Osteocyte (in vitro differentiated cells): ENCODE measurements at regions not wholly inside any gene's neighbourhood (a gene's known extent, or its start where the extent isn't known, plus 50 kb on each side); places are given as distances from the start of the nearest gene placed in this dataset.

Source experiments
- DNase-seq: peaks from one replicate; pipeline ENCODE4 v3.0.0; 2021; ENCODE audit warnings: mixed read lengths; ENCODE audit not compliant: unreplicated experiment; ENCODE audit errors: extremely low spot score
- H3K27ac Mint-ChIP-seq: one replicate; pipeline ENCODE4 v1.8.0; 2021; ENCODE audit warnings: mild to moderate bottlenecking, mixed read lengths; ENCODE audit not compliant: unreplicated experiment
- H3K27me3 Mint-ChIP-seq: one replicate; pipeline ENCODE4 v1.8.0; 2021; ENCODE audit warnings: mixed read lengths; ENCODE audit not compliant: unreplicated experiment
- H3K36me3 Mint-ChIP-seq: one replicate; pipeline ENCODE4 v1.8.0; 2021; ENCODE audit warnings: mixed read lengths; ENCODE audit not compliant: unreplicated experiment
- H3K4me1 Mint-ChIP-seq: one replicate; pipeline ENCODE4 v1.8.0; 2021; ENCODE audit warnings: mixed read lengths; ENCODE audit not compliant: unreplicated experiment
- H3K4me3 Mint-ChIP-seq: one replicate; pipeline ENCODE4 v1.8.0; 2021; ENCODE audit warnings: mild to moderate bottlenecking, moderate library complexity, mixed read lengths; ENCODE audit not compliant: unreplicated experiment
- H3K9me3 Mint-ChIP-seq: one replicate; pipeline ENCODE4 v1.8.0; 2021; ENCODE audit warnings: mixed read lengths; ENCODE audit not compliant: unreplicated experiment
- CTCF ChIP-seq: fragments of 200-600 bp; sonication (generic); IDR thresholded peaks from 2 replicates; pipeline ENCODE4 v1.5.0; 2021; ENCODE audit warnings: antibody characterized with exemption, mild to moderate bottlenecking, moderate library complexity

- no peak for DNase-seq
These were observed 107.6 kb downstream of the TSEN15 start for GRCh38 chr1:184158896-184159681.

GRCh38 chr1:184160236-184160635, 108.7 kb downstream of the TSEN15 start:
- Mint-ChIP-seq H3K4me1 (peaks cover 25% of the 10 kb centered on the region), H3K27me3 (no peaks in the 10 kb centered on the region), H3K36me3 (no peaks in the 10 kb centered on the region), H3K9me3 (no peaks in the 10 kb centered on the region), H3K27ac (no peak overlapping the region), H3K4me3 (no peak overlapping the region)
- no peak for DNase-seq
- no peak for TF ChIP-seq CTCF

More at GRCh38 chr1:184158896-184159681, 107.6 kb downstream of the TSEN15 start:
- no peak overlapping the region for H3K27ac Mint-ChIP-seq
- TF ChIP-seq CTCF, result no peak
- no peaks in the 10 kb centered on the region for H3K36me3 Mint-ChIP-seq
- no peaks in the 10 kb centered on the region for H3K27me3 Mint-ChIP-seq
- H3K4me3 Mint-ChIP-seq, result no peak overlapping the region
- no peaks in the 10 kb centered on the region for H3K9me3 Mint-ChIP-seq
- H3K4me1 Mint-ChIP-seq, result peaks cover 24% of the 10 kb centered on the region

DNA sequence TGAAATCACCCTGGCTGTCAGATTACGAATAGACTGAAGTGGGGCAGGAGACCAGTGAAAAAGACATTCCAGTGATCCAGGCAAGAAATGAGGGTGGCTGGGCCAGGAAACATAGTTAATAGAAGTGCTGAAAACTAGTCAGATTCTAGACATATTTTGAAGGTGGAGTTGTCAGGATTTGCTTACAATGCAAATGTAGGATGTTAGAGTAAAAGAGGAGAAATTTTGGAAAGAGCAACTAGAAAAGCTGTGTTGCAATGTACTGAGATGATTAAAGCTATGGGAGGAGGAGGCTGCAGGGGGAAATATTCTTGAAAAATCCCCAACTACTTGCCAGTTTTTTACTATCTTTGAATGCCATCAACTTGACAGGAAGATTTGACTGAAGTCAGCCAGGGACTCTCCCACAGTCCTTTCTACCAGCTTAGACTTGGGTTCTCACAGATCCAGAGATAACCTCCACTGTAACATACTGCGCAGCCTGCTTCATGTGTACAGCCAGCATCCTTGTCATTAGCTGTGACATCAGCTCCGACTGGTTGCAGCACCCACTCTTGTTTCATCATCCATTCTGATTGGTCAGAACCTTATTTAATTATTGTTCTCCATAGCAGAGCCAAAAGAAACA, 109.7 kb downstream of the TSEN15 start:
- no peak for DNase-seq
- H3K4me1 Mint-ChIP-seq, result peaks cover 21% of the 10 kb centered on the region
- H3K27me3 Mint-ChIP-seq, result no peaks in the 10 kb centered on the region
- H3K9me3 Mint-ChIP-seq, result no peaks in the 10 kb centered on the region
- TF ChIP-seq CTCF, result no peak
- H3K36me3 Mint-ChIP-seq, result no peaks in the 10 kb centered on the region
- H3K4me3 Mint-ChIP-seq, result no peak overlapping the region
- no peak overlapping the region for H3K27ac Mint-ChIP-seq

GRCh38 chr1:184162281-184162680, 110.8 kb downstream of the TSEN15 start:
- no peaks in the 10 kb centered on the region for H3K36me3 Mint-ChIP-seq
- TF ChIP-seq CTCF, result no peak
- no peak for DNase-seq
- H3K9me3 Mint-ChIP-seq, result no peaks in the 10 kb centered on the region
- no peaks in the 10 kb centered on the region for H3K27me3 Mint-ChIP-seq
- no peak overlapping the region for H3K27ac Mint-ChIP-seq
- H3K4me1 Mint-ChIP-seq, result peaks cover 11% of the 10 kb centered on the region
- no peak overlapping the region for H3K4me3 Mint-ChIP-seq

GRCh38 chr1:184163674-184164465, 112.3 kb downstream of the TSEN15 start:
- Mint-ChIP-seq H3K4me1 (peaks cover 7% of the 10 kb centered on the region), H3K36me3 (no peaks in the 10 kb centered on the region), H3K4me3 (no peak overlapping the region), H3K27me3 (no peaks in the 10 kb centered on the region), H3K9me3 (no peaks in the 10 kb centered on the region), H3K27ac (peak overlapping the region; percentile 57)
- no peak for DNase-seq
- TF ChIP-seq CTCF, result no peak
